Hepatocyte (in vitro differentiated cells): ENCODE measurements at regions not wholly inside any gene's neighbourhood (a gene's known extent, or its start where the extent isn't known, plus 50 kb on each side); places are given as distances from the start of the nearest gene placed in this dataset.

Source experiments
- DNase-seq: peaks from one replicate; pipeline ENCODE4 v3.0.0-alpha.2; 2016; ENCODE audit warnings: low spot score
- H2AFZ ChIP-seq: fragments of 200-600 bp; sonication (generic); 2 replicates; pipeline ENCODE4 v1.6.0; 2016; ENCODE audit warnings: antibody characterized with exemption, mild to moderate bottlenecking
- H3K27ac ChIP-seq: fragments of 200-600 bp; sonication (generic); 2 replicates; pipeline ENCODE4 v1.5.1; 2016; ENCODE audit warnings: mild to moderate bottlenecking
- H3K27me3 ChIP-seq: fragments of 200-600 bp; sonication (generic); 2 replicates; pipeline ENCODE4 v1.6.1; 2016
- H3K36me3 ChIP-seq: fragments of 200-600 bp; sonication (generic); replicated peaks from 2 replicates; pipeline ENCODE4 v1.5.1; 2016; ENCODE audit warnings: low read depth; ENCODE audit not compliant: insufficient read depth
- H3K4me1 ChIP-seq: fragments of 200-600 bp; sonication (generic); 2 replicates; pipeline ENCODE4 v1.5.1; 2016; ENCODE audit warnings: mild to moderate bottlenecking, moderate library complexity; ENCODE audit not compliant: insufficient read depth
- H3K4me2 ChIP-seq: fragments of 200-600 bp; sonication (generic); 2 replicates; pipeline ENCODE4 v1.6.0; 2016
- H3K4me3 ChIP-seq: fragments of 200-600 bp; sonication (generic); 2 replicates; pipeline ENCODE4 v1.5.1; 2016; ENCODE audit warnings: mild to moderate bottlenecking
- H3K79me2 ChIP-seq: fragments of 200-600 bp; sonication (generic); 2 replicates; pipeline ENCODE4 v1.6.0; 2017; ENCODE audit warnings: mild to moderate bottlenecking
- H3K9me2 ChIP-seq: fragments of 200-600 bp; sonication (generic); replicated peaks from 2 replicates; pipeline ENCODE4 v1.6.0; 2017; ENCODE audit warnings: mild to moderate bottlenecking; ENCODE audit not compliant: insufficient read depth
- H3K9me3 ChIP-seq: fragments of 200-600 bp; sonication (generic); 2 replicates; pipeline ENCODE4 v1.5.1; 2016; ENCODE audit warnings: low read depth, mild to moderate bottlenecking
- H4K20me1 ChIP-seq: fragments of 200-600 bp; sonication (generic); 2 replicates; pipeline ENCODE4 v1.6.0; 2016; ENCODE audit warnings: mild to moderate bottlenecking; ENCODE audit not compliant: insufficient read depth, poor library complexity, severe bottlenecking
- EZH2 ChIP-seq: fragments of 200-600 bp; sonication (generic); IDR thresholded peaks from 2 replicates; pipeline ENCODE4 v1.6.1; 2016; ENCODE audit warnings: antibody characterized with exemption, mild to moderate bottlenecking, borderline replicate concordance
- EZH2phosphoT487 ChIP-seq: fragments of 200-600 bp; sonication (generic); IDR thresholded peaks from one replicate; pipeline ENCODE4 v1.6.1; 2018; ENCODE audit warnings: antibody characterized with exemption, mild to moderate bottlenecking, low read depth, moderate library complexity; ENCODE audit not compliant: unreplicated experiment, severe bottlenecking
- WGBS: methylation state at CpG from one replicate; pipeline ENCODE4 v1.1.6; 2016; ENCODE audit warnings: low lambda C conversion rate; ENCODE audit errors: missing lambda C conversion rate; 5-methylcytosine and 5-hydroxymethylcytosine counted together
- TF ChIP-seq, protein P1 (sequence below): fragments of 200-600 bp; sonication (generic); IDR thresholded peaks from 2 replicates; pipeline ENCODE4 v1.5.1; 2016; ENCODE audit warnings: antibody characterized with exemption, mild to moderate bottlenecking; ENCODE audit not compliant: poor library complexity

DNA sequence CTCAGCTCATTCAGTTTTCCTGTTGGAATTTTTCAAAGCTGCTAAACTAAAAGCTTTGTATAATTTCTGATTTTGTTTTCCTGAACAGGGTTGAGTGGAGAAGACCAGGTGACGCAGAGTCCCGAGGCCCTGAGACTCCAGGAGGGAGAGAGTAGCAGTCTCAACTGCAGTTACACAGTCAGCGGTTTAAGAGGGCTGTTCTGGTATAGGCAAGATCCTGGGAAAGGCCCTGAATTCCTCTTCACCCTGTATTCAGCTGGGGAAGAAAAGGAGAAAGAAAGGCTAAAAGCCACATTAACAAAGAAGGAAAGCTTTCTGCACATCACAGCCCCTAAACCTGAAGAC is 367.1 kb upstream of the OR4E1 start:
- H3K4me1 ChIP-seq = no peaks in the 10 kb centered on the region
- no peaks in the 10 kb centered on the region for H3K9me2 ChIP-seq
- no peaks in the 10 kb centered on the region for H3K36me3 ChIP-seq
- H3K27me3 ChIP-seq = peaks cover 5% of the 10 kb centered on the region
- WGBS = 93% methylated on average over 3 of the region's 3 CpGs
- DNase-seq = no peak
- H3K9me3 ChIP-seq = no peaks in the 10 kb centered on the region
- TF ChIP-seq EZH2phosphoT487 = no peak
- TF ChIP-seq, protein P1, sequence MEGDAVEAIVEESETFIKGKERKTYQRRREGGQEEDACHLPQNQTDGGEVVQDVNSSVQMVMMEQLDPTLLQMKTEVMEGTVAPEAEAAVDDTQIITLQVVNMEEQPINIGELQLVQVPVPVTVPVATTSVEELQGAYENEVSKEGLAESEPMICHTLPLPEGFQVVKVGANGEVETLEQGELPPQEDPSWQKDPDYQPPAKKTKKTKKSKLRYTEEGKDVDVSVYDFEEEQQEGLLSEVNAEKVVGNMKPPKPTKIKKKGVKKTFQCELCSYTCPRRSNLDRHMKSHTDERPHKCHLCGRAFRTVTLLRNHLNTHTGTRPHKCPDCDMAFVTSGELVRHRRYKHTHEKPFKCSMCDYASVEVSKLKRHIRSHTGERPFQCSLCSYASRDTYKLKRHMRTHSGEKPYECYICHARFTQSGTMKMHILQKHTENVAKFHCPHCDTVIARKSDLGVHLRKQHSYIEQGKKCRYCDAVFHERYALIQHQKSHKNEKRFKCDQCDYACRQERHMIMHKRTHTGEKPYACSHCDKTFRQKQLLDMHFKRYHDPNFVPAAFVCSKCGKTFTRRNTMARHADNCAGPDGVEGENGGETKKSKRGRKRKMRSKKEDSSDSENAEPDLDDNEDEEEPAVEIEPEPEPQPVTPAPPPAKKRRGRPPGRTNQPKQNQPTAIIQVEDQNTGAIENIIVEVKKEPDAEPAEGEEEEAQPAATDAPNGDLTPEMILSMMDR = no peak
- no peak for TF ChIP-seq EZH2
- H3K4me2 ChIP-seq = no peak overlapping the region
- H2AFZ ChIP-seq = no peak overlapping the region
- no peak overlapping the region for H3K4me3 ChIP-seq
- H3K79me2 ChIP-seq = no peaks in the 10 kb centered on the region
- H3K27ac ChIP-seq = no peak overlapping the region
- no peaks in the 10 kb centered on the region for H4K20me1 ChIP-seq

DNA sequence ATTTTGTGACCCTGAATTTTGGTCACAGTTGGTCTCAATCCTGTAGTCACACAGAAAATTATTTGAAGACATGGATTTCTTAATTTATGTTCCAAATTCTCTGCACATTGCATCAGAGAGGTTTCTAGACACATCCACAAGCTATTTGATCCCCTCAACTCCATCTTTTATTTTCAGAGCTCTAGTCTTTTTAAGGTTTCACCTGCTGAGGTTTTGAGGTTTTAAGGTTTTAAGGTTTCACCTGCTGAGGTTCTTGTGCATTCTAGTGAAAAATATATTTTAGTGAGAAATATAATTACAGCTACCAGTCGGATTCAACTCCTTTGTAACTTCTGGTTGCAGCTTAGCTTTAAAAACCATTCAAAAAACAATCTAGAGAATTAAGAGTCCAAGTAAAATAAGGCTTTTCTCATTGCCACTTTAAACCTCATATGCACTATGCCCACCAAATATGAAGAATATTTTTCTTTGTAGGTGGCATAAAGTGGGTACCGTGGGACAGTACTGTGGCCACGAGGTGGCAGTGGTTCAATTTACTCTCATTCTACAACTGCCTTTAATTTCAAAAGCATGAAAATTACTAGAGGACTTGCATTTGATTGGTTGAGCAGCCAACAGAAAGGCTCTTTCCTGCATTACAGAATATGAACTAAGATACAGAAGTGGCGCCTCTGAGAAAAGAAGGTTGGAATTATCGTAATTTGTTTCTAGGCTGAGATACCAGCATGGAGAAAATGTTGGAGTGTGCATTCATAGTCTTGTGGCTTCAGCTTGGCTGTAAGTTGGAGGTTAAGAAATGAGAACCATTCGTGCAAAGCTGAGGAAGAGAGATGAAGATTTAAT is 366.5 kb upstream of the OR4E1 start:
- H2AFZ ChIP-seq = no peak overlapping the region
- WGBS = 51% methylated on average over 6 of the region's 6 CpGs
- H3K36me3 ChIP-seq = no peaks in the 10 kb centered on the region
- no peaks in the 10 kb centered on the region for H3K4me1 ChIP-seq
- no peaks in the 10 kb centered on the region for H3K9me3 ChIP-seq
- H3K79me2 ChIP-seq = no peaks in the 10 kb centered on the region
- H3K9me2 ChIP-seq = no peaks in the 10 kb centered on the region
- TF ChIP-seq, protein P1 = peak; percentile 56
- no peak for TF ChIP-seq EZH2phosphoT487
- no peak for TF ChIP-seq EZH2
- peak; percentile 20 for DNase-seq
- peaks cover 5% of the 10 kb centered on the region for H3K27me3 ChIP-seq
- no peak overlapping the region for H3K4me3 ChIP-seq
- H4K20me1 ChIP-seq = no peaks in the 10 kb centered on the region
- no peak overlapping the region for H3K27ac ChIP-seq
- H3K4me2 ChIP-seq = no peak overlapping the region

DNA sequence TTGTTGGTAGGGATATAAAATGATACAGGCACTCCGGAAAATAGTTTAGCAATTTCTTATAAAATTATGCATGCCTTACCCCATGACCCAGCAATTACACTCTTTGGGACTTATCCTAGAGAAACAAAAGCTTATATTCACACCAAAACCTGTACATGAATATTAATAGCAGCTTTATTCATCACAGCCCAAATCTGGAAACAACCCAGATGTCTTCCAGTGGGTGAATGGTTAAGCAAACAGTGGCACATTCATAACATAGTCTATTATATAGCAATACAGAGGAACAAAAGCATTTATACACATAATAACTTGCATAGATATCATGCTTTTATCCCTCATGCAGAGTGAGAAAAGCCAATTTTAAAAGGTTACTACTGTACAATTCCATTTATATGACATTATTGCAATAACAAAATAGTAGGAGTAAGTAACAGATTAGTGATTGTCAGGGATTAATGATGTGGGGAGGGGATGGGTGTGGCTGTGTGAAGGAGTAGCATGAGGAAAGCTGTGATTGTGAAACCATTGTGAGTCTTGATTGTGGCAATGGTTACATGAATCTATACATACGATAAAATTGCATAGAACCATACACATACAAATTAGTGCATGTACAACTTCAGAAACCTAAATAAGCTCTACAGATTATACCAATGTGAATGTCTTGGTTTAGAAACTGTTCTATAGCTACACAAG is 363.1 kb upstream of the OR4E1 start:
- no peak for TF ChIP-seq EZH2phosphoT487
- no peak for TF ChIP-seq EZH2
- TF ChIP-seq, protein P1 = no peak
- Histone ChIP-seq H3K4me2 (no peak overlapping the region), H3K27me3 (peaks cover 5% of the 10 kb centered on the region), H2AFZ (no peak overlapping the region), H3K36me3 (no peaks in the 10 kb centered on the region), H4K20me1 (no peaks in the 10 kb centered on the region), H3K9me3 (no peaks in the 10 kb centered on the region), H3K4me3 (no peak overlapping the region), H3K4me1 (no peaks in the 10 kb centered on the region), H3K79me2 (no peaks in the 10 kb centered on the region), H3K9me2 (no peaks in the 10 kb centered on the region), H3K27ac (no peak overlapping the region)
- DNase-seq = no peak
- WGBS = 86% methylated on average over 2 of the region's 2 CpGs
